GM21737 (cell line): ENCODE measurements at regions not wholly inside any gene's neighbourhood (a gene's known extent, or its start where the extent isn't known, plus 50 kb on each side); places are given as distances from the start of the nearest gene placed in this dataset.

Experiments
- ATAC-seq: cut with Tn5 transposase; IDR thresholded peaks from one replicate; pipeline ENCODE4 v1.9.1; 2021; ENCODE audit warnings: mild to moderate bottlenecking, moderate library complexity; ENCODE audit not compliant: unreplicated experiment

DNA sequence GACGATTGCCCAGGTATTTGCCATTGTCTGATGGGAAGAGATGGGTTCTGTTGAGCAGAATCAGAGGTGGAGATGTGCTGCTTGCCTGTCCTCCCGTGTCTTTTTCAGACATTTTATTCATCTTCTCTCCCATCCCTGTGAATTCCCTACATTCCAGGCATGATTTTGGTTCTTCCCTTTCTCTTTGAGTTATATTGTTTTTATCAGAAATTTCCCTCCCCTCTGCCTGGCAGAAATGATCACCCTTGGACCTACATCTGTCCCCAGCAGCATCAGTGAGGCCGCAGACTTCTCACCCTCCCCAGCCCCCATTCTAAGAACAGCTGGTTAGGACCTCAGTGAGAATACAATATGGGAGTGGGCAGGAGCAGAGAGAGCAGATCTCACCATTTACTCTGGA lies 640.2 kb downstream of the CCDC171 start:
- ATAC-seq = no peak

DNA sequence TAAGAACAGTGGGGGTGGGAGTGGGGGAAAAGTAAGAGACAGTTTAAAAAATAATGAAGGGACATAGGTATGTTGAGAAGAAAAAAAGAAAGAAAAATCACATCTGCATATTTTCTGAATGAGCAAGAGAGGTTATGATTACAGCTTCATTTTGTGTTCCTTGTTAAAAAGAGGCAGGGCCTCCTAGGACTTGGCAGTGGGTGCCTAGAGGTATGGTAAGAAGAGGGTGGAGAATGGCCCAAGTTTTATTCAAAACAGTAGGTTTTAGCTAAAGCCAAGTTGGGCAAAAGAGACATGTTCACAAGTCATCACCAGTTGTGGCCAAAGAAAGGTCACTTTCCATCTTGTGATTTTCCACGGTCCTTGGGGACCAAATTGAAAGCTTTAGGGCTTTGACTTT lies 643.4 kb downstream of the CCDC171 start:
- ATAC-seq = no peak

DNA sequence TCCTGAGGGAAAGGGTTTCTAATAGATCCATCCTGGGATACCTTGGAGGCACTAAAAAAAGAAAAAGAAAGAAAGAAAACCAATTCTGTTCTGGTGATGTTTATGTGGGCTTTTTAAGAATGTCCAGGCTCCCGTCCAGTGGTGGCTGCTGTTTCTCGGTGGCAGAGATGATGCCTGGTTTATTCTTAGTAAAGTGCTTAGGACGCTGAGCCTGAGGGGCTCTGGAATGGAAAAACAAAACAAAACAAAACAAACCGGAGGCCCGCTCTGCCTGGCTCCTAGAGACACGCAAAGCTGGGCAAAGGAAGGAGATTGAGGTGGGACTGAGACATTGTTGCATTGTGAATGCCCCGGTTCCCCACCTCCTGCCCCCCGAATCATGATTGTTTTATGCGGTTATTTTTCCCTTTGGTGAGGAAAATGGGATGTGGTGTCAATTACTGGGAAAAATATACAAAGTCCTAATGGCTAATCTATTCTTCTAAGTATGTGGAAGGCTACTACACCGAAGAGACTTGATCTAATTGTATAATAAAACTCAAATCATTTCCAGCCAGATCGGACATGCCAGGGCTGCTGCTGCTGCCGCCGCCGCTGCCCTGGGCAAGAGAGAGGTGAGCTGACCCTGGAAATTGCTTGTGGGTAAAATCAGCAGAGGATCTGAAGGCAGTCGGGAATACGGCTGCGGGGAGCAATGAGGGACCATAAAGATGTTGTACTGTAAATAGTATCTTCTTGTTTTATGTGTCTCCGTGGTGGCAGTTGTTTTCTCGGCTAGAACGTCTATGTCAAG lies 644.9 kb downstream of the CCDC171 start:
- no peak for ATAC-seq

DNA sequence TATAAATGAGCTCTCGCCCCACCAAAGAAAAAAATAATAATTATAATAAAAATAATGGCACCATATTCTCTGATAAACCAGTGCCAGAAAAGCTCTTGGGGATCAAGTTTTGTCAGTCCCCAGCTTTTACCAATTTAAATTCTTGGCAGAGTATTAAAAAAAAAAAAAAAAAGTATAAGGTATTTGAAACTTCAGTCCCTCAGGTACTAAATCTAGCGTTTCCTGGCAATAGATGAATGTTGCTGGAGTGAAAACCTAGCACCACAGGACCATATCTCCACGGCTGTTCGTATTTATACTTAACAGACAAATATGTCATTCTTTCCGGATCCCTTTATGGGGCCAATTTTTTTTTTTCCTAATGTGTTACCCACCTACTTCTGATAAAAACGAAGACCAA lies 646.2 kb downstream of the CCDC171 start:
- no peak for ATAC-seq

DNA sequence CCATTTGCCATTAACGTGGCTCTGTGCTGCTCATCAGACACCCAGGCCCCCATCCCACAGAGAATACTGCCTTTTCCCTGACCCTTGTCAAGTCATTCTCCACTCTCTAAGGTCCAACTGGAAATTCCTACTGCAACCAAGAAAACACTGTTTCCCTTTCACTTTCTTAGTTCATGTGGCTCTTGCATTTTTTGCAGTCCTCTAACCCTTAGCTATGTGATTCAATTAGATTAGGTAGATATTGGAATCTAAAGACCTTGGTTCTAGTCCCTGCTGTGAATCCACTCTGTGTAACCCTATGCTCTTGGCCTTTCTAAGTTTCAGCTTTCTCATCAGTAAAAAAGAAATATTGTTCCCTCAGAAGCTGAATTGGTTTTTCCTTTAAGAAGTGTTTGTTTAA lies 649.4 kb downstream of the CCDC171 start:
- no peak for ATAC-seq

DNA sequence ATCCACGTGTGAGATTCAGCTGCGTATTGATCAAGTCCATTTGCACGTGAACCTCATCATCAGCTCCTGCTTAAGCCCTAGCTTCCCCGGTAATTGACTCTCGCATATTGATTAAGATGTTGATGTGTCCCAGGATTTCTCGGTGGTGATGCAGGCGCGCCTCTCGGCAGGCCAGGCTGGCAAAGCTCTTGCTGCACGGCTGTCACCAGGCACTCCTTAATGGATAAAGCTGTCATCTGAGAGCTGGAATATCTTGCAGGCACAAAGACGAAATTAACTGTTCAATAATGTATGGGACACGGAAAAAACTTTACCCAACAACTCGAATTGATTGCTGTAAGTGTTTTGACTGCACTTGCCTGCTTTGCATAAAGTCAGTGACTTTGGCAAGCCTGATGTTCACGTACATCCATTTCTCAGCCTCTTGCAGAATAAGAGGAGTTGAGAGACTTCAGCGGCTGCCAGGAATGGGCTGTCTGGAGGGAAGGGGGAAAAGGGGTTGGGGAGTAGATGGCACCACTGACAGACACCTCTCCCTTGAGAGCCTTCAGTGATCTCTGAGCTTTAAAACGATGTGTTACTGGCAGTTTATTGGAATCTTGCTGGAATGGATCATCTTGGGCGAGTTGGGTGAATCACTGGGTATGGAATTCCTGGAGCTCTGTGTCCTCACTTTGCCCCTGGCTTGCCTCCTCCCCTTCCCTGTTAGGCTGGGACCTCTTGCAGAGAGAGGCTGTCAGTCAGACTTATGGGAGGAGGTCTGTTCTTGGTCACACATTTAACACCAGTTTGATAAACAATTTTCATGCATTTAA lies 650.3 kb downstream of the CCDC171 start:
- ATAC-seq = no peak

DNA sequence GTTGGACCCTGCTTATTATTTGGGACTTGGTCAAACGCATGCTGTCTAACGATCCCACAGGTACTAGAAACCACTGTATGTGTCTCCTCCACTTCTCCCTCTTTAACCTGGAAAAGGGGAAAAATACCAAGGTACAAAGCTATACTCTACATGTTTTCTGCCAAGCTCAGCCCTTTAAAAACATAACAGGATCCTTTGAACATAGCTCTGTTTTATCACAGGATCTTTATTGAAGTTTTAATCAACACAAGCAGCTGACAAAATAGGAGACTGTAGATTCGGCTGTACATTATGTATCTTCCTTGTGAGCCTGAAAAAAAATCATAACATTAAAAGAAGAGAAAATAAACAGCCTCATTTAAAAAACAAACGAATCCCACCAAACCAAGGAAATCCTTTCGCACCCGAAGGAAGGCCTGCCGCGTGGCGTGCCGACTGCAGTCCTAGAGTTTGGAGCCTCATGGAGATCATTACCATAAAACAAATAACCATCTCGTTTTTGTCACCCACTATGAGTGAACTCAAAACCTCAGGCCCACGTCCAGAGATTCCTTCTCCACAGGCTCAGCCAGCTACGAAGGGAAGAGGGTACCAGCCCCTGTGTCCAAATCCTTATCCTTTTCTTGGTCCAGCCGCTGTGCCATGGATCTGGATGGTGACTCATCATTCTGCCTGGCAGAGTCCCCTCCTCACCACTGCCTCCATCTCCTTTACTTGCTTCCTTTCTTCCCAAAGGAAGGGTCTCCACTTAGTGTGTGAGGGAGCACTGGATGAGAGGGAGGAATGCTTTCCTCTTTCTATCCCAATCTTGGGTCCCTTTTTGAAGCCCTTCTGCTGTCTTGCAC lies 651.1 kb downstream of the CCDC171 start:
- ATAC-seq = no peak

DNA sequence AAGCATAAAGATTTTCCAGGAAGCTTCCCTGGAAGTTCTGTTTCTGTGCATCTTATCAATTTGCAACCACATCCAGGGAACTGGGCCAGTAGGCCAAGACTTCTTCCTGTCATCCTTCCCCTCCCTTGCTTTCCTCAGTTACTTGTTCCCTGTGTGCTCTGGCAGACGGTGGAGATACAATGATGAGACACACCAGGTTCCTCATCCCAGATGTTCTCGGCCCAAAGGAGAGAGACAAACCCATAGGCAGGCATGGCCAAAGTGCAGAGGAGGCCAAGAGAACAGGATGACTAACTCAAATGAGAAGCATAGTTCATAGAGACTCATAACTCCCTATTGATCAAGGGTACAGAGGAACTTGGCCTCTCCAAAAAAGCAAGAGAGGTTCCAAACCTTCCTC lies 652.6 kb downstream of the CCDC171 start:
- ATAC-seq = no peak

DNA sequence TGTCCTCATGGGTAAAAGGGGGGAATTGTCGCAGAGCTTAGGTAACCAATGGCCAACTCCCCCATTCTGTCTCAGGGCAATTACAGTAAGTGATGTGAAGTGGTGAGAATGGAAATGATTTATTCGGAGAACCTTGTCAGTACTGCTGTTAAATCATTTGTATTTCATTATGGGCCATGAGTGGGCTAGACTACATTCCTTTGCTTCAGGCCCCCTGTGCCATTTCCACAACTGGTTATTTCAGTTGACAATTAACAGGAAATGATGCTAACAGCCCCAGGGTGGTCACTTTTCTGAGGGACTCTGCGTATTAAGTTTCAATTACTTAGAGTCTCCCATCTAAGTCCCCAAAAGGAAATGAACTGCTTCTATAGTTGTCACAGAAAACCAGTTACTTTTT lies 653.7 kb downstream of the CCDC171 start:
- ATAC-seq = no peak

DNA sequence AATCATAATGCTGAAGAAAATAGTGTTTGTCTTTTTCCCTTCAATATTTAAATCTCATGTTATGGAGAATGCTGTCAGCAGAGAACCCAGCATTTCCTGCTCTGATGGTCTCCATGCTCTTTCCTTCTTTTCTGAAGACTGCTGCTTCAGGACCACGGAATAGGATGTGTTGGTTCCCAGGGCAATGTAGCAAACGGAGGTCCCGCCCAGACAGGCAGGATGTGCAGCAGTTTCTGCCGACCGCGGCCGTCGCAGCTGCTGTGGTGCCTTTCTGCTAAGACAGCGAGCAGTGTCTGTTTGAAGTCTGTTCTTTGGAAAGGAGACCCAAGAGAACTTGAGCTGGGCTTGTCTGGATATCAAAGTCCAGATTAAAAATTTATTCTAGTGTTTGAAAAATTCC lies 654.3 kb downstream of the CCDC171 start:
- ATAC-seq = no peak

DNA sequence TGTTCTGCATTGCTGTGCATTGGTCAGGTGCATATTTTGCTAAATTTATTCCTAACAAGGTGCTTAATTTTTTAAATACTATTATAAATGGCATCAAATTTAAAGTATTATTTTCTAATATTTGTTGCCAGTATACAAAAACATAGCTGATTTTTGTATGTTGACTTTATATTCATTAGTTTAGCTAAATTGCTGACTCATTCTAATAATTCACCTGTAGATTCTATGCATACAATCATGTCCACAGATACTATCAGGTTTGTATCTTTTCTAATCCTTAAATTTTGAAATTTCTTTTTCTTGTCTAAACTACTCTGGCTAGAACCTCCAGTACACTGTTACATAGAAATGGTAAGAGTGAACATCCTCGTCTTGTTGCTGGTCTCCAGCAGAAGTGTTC lies 657.6 kb downstream of the CCDC171 start:
- no peak for ATAC-seq

DNA sequence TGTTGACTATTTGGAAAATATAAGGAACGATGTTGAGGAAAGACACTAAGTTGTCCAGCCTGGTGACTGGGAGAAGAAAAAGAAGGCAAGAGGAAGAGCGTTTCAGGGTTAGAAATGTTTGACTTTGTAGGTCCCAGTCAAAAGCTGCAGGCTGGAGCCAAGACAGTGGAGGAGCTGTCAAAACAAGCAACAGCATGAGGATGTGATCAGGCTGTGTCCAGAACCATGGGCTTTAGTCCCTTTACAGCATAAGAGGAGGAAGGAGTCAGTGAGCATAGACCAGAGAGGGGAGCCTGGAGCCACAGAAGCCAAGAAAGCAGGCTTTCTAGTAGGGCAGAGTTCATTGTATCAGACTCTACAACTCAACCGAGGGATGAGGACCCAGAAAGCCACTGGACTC lies 658.5 kb downstream of the BNC2 start:
- no peak for ATAC-seq

DNA sequence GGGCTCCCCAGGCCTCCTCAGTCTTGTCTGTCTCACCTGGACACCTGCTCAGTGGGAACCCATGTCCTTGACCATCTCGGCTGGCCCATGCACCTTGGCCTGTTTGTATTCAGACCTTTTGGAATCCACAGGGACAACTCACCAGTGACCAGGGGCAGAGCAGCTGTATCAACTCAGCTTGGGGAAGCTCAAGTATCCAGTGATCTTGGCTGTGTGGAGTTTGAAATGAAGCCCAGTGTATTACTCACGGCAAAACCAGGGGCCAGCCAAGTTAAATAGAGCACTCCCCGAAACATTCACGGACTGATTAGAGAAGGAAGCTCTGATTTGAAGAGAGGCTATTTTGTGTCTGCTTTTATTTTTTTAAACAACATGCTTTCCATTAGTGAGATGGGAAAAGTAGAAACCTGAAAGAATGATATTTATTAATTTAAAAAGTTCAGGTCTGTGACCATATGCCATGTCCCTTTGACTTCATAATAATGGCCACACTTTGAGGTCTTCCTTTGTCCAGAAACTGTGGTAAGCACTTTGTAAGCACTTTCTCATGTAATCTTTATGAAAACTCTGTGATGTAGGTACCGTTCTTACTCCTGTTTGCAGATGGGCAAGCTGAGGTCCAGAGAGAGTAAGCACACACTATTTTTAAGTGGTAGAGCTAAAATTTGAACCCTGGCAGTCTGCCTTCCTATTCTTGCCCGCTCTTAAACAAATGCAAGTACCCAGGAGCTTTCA lies 656.5 kb downstream of the BNC2 start:
- no peak for ATAC-seq

DNA sequence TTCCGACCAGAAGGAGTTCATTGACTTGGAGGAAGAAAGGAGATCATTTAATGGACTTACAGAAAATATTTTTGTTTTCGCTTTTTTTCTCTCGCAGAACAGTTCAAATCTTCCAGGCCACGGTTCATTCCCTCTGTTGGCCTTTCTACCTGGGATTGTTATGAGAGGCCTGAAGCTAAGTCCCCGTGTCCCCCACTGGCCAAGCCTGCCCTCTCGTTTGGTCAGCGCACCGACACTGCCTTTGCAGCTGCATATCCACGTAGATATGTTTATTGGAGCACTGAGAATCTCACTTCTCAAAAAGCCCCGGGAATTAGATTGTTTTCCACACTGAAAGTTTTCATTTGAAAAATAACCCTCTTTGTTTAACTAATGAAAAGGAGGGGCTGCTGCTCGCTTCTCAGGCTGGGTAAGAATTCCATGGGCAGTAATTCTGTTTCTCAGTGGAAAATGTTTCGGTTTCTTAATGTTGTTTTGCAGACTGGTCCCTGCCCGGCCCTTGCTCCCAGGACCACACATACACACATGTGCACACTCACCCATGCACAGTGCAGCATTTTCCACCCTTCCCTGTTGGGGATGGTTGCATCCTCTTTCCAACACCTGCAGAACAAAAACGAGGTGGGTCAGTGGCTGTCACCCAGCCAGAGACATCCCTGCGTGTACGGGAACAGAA lies 655.7 kb downstream of the BNC2 start:
- ATAC-seq = no peak

DNA sequence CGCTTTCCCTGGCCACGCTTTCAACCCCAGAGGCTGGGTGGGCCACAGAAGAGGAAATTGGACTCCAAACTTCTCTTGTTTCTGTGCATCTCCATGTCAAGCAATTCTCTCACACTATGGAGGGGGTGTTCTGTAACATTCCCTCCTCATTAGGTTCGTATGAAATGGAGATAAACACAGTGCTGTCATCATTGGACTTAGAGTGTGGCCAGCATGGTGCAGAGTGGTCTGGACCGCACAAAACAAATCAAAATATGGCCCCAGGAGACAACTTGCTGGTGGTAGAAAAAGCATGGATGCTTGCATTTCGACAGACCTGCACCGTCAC lies 655.2 kb downstream of the BNC2 start:
- no peak for ATAC-seq

DNA sequence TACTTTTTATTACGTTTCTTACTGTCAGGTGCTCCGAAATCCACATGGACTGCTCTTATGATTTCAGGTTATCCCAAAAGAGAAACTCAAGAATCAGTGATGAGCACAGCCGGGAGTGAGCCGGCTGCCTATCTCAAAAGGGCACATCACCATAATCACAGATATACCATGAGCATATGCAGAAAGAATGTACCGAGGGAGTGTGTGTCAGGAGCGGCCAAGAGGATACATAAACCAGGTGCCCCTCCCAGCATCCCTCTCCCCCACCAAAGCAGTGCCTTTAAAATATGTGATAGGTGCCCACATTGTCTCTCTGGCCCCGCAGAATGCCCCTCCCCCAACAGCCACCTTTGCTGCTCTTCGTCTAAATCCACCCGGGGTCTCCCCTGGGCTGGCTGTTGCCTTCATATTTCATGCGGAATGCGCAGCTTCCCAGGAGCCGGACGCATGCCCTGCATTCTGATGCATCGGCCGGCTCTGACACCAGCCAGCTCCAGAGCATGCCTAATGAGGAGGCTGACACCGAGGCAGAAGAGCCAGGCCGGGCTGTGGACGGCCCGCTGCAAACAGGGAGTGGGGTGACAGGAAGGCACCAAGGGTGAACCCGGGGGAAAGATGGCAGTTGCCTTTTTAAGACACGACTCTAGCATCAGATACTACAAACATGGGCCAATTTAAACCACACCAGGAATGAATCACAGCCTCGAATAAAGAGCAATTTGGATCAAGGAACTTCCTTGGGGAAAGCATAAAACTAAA lies 652.3 kb downstream of the BNC2 start:
- ATAC-seq = no peak

DNA sequence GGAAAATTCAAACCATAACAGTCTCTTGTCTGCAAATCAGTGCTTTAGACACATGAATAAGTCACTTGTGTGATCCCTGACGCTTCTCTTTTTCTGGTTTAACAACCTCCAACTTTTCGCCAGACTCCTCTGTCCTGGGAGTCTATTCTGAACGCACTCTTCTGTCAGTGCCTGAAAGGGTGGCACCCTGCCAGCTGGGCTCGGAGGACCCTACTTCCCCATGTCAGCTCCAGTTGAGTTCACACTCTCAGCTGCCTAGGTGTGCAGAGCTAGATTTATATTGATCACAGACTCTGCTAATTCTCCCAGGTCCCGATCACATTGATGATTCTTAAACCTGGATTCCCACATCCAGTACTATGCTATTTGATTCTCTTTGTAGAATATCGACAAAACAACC lies 649.1 kb downstream of the BNC2 start:
- ATAC-seq = no peak

DNA sequence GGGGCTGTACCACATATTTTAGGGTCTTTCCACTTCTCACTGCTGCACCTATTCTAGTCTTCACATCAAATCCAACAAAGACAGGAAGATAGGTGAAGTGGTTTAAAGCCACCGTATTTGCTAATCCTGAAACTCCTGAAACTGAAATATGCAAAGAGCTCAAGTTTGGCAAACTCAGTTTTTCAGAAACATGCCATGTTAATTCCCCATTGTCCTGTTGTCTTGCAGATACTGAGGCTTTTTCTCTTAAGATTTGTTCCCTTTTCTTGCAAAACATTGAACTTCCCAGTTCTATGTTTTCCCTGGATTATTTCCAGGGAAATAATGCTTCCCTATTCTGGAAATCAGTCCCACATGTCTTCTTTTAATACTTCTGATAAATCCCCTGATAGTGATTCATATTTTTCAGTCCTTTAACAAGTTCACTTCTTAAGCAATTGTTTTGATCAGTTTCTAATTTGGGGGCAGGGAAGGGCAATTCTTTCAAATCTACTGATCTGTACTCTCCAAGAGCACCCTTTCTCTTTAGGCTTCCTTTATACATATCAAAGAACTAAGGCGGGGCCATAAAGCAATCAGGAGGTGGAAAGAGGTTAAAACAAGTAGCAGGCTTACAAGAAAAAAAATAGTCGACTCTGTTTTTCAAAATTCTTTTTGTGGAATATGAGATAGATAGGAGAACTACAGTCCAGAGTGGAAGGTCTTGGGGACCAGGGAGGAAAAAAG lies 648.5 kb downstream of the BNC2 start:
- ATAC-seq = no peak
